ENCODE measurements at regions not wholly inside any gene's neighbourhood (a gene's known extent, or its start where the extent isn't known, plus 50 kb on each side); places are given as distances from the start of the nearest gene placed in this dataset.

- Histone ChIP-seq H3K9me3 (no peaks in the 10 kb centered on the region), H3K4me1 (no peaks in the 10 kb centered on the region), H3K36me3 (replicated peaks in 1 of 2; ENCODE audit: insufficient read depth in 1 of 2, low read depth in 2 of 2) (no peaks in the 10 kb centered on the region), H3K4me3 (no peak overlapping the region), H3K27ac (no peak overlapping the region), H3K27me3 (no peaks in the 10 kb centered on the region)
- ATAC-seq = no peak
- TF ChIP-seq CTCF (IDR thresholded peaks at IDR 0.05) (no peak), POLR2A (IDR thresholded peaks at IDR 0.05) (no peak)
- WGBS, 2 donors = 90 to 100% methylated on average over 1 of the region's 1 CpG
- DNase-seq = no peak
- intact Hi-C loops (cut with DNase I) = no loop called here
Observed at GRCh38 chrX:15107367-15107988, 162.4 kb downstream of the ASB9 start.

GRCh38 chrX:15098505-15098904 lies 171.4 kb downstream of the ASB9 start:
- no peak for TF ChIP-seq POLR2A (IDR thresholded peaks at IDR 0.05)
- no peak for TF ChIP-seq CTCF (IDR thresholded peaks at IDR 0.05)
- Histone ChIP-seq H3K36me3 (replicated peaks in 1 of 2; ENCODE audit: insufficient read depth in 1 of 2, low read depth in 2 of 2) (no peaks in the 10 kb centered on the region), H3K9me3 (no peaks in the 10 kb centered on the region), H3K4me1 (no peaks in the 10 kb centered on the region), H3K27me3 (no peaks in the 10 kb centered on the region), H3K27ac (no peak overlapping the region), H3K4me3 (no peak overlapping the region)
- DNase-seq (no peak), ATAC-seq (no peak)
- WGBS, 2 donors = 73 to 75% methylated on average over 2 of the region's 2 CpGs
- intact Hi-C loops (cut with DNase I) = no loop called here

GRCh38 chrX:15087747-15088146 lies 182.1 kb downstream of the ASB9 start:
- DNase-seq (peak in 1 of 4 donors; percentile 13), ATAC-seq (no peak)
- TF ChIP-seq POLR2A (IDR thresholded peaks at IDR 0.05) (no peak), CTCF (IDR thresholded peaks at IDR 0.05) (no peak)
- Histone ChIP-seq H3K4me1 (no peaks in the 10 kb centered on the region), H3K4me3 (no peak overlapping the region), H3K9me3 (no peaks in the 10 kb centered on the region), H3K27me3 (no peaks in the 10 kb centered on the region), H3K27ac (no peak overlapping the region), H3K36me3 (replicated peaks in 1 of 2; ENCODE audit: insufficient read depth in 1 of 2, low read depth in 2 of 2) (no peaks in the 10 kb centered on the region)
- WGBS, 2 donors = 33 to 37% methylated on average over 5 of the region's 5 CpGs
- intact Hi-C loops (cut with DNase I) = no loop called here

GRCh38 chrX:15073313-15073712 lies 196.6 kb downstream of the ASB9 start:
- no peak for ATAC-seq
- Histone ChIP-seq H3K4me3 (no peak overlapping the region), H3K9me3 (no peaks in the 10 kb centered on the region), H3K27me3 (no peaks in the 10 kb centered on the region), H3K27ac (no peak overlapping the region), H3K36me3 (replicated peaks in 1 of 2; ENCODE audit: insufficient read depth in 1 of 2, low read depth in 2 of 2) (no peaks in the 10 kb centered on the region), H3K4me1 (no peaks in the 10 kb centered on the region)
- intact Hi-C loops (cut with DNase I) = no loop called here
- no peak for TF ChIP-seq CTCF (IDR thresholded peaks at IDR 0.05)
- no peak for TF ChIP-seq POLR2A (IDR thresholded peaks at IDR 0.05)
- DNase-seq = no peak
- 67 to 73% methylated on average over 6 to 7 of the region's 7 CpGs for WGBS, 2 donors

GRCh38 chrX:15072880-15073279 lies 197.0 kb downstream of the ASB9 start:
- intact Hi-C loops (cut with DNase I) = no loop called here
- ATAC-seq = no peak
- H3K9me3 ChIP-seq = no peaks in the 10 kb centered on the region
- no peaks in the 10 kb centered on the region for H3K4me1 ChIP-seq
- no peaks in the 10 kb centered on the region for H3K27me3 ChIP-seq
- WGBS, 2 donors = 65 to 84% methylated on average over 3 of the region's 3 CpGs
- no peaks in the 10 kb centered on the region for H3K36me3 ChIP-seq (replicated peaks in 1 of 2; ENCODE audit: insufficient read depth in 1 of 2, low read depth in 2 of 2)
- TF ChIP-seq POLR2A (IDR thresholded peaks at IDR 0.05) = no peak
- TF ChIP-seq CTCF (IDR thresholded peaks at IDR 0.05) = no peak
- no peak overlapping the region for H3K4me3 ChIP-seq
- H3K27ac ChIP-seq = no peak overlapping the region
- no peak for DNase-seq

All from body of pancreas (tissue), 4 donors.